ENCODE measurements at regions not wholly inside any gene's neighbourhood (a gene's known extent, or its start where the extent isn't known, plus 50 kb on each side); places are given as distances from the start of the nearest gene placed in this dataset.
"Not testable (repeated sequence)": the region's sequence is repeated elsewhere in the genome, so short reads cannot be mapped to it uniquely, and the experiment has no call there.

DNA sequence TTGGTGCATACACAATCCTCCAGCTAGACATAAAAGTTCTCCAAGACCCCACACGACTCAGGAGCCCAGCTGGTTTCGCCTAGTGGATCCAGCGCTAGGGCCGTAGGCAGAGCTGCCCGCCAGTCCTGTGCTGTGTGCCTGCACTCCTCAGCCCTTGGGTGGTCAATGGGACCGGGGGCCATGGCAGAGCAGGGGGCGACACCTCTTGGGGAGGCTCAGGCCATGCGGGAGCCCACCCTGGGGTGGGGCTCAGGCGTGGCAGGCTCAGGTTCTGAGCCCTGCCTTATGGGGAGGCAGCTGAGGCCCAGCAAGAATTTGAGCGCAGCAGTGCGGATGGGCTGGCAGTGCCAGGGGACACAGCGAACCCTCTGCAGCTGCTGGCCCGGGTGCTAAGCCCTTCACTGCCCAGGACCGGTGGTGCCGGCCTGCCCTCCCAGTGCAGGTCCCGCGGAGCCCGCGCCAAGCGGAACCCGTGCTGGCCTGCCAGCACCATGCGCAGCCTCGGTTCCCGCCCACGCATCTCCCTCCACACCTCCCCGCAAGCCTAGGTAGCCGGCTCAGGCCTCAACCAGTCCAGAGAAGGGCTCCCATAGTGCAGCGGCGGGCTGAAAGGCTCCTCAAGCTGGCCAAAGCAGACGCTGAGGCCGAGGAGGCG is 1566.6 kb upstream of the SLC39A10 start:
- no peak overlapping the region for H3K4me3 ChIP-seq (ENCODE audit: low read depth, low read length)

DNA sequence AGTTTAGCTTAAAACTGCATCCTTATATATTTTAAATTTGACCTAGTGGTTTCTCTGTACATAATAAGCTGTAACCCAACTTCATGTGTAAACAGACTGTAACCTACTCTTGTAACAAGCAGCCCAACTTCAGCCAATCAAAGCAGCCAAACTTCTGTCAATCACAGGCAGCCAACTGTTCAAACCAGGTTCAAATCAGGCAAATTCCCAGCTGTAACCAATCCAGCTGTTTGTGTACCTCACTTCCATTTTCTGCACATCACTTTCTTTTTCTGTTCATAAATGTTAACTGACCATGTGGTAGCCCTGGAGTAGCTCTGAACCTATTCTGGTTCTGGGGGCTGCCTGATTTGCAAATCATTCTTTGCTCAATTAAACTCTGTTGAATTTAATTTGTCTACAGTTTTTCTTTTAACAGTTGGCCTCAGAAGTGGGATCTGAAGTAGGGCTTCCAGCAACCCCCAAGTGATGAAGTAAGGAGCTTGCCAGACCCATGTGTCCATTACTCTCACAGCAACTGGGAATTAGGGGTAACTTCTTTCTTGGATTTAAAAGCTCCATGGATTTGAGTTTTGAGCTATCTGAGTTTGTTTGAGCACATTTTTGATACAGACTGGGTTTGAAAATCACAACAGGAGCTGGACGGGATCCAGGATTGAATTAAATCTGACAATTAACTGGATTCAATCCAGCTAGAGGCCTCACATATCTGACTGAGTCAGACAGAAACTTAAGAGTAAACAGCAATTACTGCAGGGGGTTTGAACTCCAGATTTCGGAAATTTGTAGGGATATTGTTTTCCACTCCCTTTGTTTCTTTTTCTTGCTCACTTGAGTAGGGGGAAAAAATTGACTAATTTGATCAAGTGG is 1569.7 kb upstream of the SLC39A10 start:
- no peak overlapping the region for H3K4me3 ChIP-seq (ENCODE audit: low read depth, low read length)

DNA sequence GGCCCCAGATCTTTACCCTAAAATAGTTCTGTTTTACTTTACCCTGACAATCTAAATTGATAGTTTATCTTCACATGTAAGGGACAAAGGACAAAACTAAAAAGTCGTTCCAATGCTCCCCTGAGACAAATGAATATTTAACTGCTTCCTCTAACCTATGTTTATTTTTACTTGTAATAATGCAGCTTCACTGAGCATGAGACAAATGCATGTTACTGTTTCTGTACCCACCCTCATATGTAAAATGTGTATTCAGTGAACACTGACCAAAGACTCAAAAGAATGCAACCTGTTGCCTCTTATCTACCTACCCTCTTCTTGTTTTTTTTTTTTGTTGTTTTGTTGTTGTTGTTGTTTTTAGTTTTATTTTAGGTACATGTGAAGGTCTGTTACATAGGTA is 1570.9 kb upstream of the SLC39A10 start:
- no peak overlapping the region for H3K4me3 ChIP-seq (ENCODE audit: low read depth, low read length)

DNA sequence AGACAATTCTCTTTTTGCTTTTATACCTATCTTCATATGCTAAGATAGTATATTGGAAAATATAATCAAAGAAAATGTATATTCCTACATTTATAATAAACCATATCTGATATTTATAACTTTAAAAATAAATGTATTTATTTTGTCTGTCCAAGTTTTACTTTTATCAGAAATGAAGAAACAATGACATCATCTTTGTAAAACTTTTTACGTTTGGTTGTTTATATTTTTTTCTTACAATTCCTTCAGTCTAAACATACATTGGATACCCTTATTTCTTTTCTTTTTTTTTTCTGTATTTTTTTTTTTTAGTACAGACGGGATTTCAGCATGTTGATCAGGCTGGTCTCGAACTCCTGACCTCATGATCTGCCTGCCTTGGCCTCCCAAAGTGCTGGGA is 1577.0 kb upstream of the SLC39A10 start:
- H3K4me3 ChIP-seq (ENCODE audit: low read depth, low read length): no peak overlapping the region

DNA sequence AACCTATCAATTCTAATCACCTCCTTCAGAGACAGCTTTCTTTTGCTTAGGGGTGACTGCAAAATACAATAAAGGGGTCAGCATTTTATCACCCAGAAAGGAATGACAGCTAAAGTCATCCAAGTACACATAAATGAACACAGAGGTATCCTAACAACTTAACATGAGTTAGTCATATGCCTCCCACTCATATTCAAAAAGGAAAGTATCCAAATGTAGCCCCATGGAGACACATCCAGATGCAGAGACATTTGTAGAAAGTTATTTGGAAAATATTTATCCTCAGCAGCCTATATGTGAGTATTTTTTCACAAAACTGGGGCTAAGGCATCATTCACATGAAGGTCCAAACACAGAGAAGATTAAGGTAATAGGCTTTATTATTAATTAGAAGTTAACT is 1579.7 kb upstream of the SLC39A10 start:
- no peak overlapping the region for H3K4me3 ChIP-seq (ENCODE audit: low read depth, low read length)

DNA sequence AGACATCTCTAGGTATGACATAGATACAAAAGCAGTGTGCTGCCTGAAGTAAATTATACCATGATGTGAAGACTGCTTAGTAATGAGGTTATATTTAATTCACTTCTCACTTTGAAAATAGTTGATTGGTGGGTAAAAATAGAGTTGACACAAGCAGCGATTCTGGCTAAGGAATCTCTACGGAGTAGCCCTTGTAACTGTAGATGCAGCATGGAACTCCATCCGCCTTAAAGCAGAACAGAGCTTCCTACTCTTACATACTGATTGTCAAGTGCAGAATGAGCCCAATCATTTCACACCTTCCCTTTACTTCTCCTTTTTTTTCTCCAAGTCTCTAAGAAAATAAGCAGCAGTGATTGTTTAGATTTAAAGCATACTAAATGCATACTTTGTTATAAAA is 1594.6 kb upstream of the SLC39A10 start:
- no peak overlapping the region for H3K4me3 ChIP-seq (ENCODE audit: low read depth, low read length)

DNA sequence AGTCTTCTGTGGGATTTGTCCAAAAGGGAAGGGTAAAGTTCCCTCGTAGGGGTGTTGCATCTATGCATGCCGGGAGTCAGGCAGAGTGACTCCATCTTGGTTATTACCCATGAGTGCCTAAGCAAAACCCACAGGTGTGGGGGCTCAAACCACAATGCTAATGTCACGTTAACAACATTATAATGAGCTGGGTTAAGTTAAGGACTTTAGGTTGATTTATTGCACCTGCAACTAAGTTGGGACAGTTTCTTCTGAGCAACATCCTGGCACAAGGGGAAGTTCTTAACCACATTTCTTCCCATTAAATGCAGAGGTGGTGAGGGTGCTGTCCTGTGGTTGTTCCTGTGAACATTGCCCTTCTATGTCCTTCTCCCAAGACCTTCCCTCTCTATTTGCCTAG is 1596.8 kb upstream of the SLC39A10 start:
- no peak overlapping the region for H3K4me3 ChIP-seq (ENCODE audit: low read depth, low read length)

DNA sequence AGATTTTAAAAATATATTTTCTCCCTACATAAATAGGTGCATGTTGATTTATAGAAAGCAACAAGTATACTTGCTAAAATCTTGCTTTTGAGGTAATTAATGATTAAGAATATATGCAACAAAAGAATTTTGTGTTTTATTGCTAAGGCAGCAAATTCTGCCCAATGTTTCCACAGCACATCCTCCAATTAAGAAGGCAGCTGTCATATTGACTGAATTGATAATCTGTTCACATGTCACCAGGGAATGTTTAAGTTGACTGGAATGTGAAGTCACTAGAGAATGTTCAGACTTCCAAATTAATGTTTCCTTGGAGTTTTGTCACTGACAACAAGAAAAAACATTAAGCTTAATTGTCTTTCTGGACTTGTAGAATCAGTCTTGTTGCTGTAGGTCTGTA is 1602.7 kb upstream of the SLC39A10 start:
- H3K4me3 ChIP-seq (ENCODE audit: low read depth, low read length): no peak overlapping the region

DNA sequence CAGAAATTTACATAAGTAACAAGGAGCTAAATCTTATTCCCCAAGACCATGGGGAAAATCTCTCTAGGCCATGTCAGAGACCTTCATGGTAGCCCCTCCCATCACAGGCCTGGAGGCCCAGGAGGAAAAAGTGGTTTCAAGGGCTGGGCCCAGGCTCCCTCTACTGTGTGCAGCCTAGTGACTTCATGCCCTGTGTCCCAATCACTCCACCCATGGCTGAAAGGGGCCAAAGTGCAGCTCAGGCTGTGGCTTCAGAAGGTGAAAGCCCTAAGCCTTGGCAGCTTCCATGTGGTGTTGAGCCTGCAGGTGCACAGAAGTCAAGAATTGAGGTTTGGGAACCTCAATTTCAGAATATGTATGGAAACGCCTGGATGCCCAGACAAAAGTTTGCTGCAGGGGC is 1612.7 kb upstream of the SLC39A10 start:
- no peak overlapping the region for H3K4me3 ChIP-seq (ENCODE audit: low read depth, low read length)

DNA sequence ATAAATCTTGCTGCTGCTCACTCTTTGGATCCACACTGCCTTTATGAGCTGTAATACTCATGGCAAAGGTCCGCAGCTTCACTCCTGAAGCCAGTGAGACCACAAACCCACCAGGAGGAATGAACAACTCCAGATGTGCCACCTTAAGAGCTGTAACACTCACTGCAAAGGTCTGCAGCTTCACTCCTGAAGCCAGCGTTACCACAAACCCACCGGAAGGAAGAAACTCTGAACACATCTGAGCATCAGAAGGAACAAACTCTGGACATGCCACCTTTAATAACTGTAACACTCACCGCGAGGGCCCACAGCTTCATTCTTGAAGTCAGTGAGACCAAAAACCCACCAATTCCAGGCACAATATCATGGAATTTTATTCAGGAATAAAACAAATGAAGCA is 1635.9 kb upstream of the SLC39A10 start:
- not testable (repeated sequence) for H3K4me3 ChIP-seq (ENCODE audit: low read depth, low read length)

DNA sequence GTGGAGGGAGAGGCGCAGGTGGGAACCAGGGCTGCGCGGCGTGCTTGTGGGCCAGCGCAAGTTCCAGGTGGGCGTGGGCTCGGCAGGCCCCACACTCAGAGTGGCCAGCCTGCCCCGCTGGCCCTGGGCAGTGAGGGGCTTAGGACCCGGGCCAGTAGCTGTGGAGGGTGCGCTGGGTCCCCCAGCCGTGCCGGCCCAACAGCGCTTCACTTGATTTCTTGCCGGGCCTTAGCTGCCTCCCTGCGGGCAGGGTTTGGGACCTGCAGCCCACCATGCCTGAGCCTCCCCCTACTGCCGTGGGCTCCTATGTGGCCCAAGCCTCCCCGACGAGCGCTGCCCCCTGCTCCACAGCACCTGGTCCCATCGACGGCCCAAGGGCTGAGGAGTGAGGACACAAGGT is 1636.9 kb upstream of the SLC39A10 start:
- H3K4me3 ChIP-seq (ENCODE audit: low read depth, low read length): no peak overlapping the region

DNA sequence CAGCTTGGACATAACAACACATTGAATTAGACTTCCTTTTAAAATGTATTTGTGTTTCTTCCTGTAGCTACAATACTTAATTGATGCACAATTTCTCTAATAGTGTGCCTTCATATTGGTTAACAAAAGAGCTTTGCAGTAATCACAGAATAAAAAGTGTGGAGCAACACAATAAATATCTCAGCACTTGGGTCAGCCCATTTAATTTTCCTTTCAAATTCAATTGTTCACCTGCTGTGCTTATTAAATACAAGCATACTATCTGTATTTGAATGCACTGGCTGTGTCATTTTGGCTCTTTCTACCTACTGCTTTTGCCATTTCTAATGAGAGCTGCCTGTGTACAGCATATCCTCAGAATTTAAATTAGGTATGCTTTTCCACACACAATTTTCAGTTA is 1641.3 kb upstream of the SLC39A10 start:
- H3K4me3 ChIP-seq (ENCODE audit: low read depth, low read length): no peak overlapping the region

DNA sequence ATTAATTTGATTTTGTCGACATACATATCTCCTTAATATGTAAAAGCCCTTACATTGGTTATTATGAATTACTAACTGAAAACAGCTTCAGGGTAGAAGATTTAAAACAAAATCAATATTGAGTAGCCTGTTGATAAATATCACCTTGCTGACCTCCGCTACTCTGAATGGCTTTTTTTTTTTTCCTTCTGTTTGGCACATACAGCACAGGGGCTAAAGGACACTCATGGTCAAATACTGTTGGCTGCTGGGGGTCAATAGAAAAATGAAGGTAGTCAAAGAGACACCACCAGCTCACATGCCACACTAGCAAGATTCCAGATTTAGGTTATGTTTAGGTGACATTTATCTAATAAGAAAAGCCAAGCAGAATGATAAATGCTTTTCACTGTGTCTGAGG is 1642.4 kb upstream of the SLC39A10 start:
- no peak overlapping the region for H3K4me3 ChIP-seq (ENCODE audit: low read depth, low read length)

DNA sequence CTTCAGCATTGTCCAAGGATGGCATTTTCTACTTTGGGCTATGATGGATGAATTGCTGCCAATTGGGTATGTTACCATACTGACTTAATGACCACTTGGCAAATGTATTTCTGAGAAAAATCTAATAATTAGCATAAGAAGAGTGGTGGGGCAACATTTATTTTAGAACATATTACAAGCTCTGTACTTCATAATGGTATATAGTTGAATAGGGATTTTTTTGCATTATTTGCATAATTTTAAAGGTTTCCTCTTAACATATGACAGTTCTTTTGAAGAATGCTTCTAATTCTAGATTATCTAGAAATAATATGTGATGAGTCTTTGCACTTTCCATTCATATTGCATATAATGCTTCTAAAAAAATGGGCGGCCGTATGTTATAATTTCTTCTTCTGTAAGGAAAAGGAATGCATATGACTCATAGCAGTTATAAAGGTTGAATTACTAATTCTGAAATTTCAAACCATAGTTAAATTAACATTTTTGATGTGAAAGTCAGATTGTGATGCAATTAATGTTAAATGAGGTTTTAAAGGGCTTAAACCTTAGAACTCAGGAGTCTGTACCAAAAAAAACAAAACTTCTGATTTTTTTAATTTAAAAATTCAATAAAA is 1652.3 kb upstream of the SLC39A10 start:
- H3K4me3 ChIP-seq (ENCODE audit: low read depth, low read length): no peak overlapping the region

DNA sequence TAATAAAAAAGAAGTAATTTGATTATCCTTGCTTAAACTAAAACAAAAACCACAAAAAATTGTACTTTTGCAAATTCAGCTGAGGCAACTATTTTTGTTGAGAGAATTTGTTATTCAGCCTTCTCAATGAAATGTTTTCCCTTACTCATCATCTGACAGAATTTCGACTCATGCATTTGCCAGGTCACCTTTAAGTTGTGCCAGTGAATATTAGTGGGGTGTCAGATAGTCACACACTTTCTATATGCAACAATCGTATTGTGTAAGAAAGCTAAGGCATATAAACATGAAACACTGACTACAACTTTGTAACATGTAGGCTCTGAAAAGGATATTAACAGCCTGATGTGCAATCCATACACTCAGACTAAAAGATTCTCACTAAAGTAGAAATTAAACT is 1653.1 kb upstream of the SLC39A10 start:
- H3K4me3 ChIP-seq (ENCODE audit: low read depth, low read length): no peak overlapping the region

DNA sequence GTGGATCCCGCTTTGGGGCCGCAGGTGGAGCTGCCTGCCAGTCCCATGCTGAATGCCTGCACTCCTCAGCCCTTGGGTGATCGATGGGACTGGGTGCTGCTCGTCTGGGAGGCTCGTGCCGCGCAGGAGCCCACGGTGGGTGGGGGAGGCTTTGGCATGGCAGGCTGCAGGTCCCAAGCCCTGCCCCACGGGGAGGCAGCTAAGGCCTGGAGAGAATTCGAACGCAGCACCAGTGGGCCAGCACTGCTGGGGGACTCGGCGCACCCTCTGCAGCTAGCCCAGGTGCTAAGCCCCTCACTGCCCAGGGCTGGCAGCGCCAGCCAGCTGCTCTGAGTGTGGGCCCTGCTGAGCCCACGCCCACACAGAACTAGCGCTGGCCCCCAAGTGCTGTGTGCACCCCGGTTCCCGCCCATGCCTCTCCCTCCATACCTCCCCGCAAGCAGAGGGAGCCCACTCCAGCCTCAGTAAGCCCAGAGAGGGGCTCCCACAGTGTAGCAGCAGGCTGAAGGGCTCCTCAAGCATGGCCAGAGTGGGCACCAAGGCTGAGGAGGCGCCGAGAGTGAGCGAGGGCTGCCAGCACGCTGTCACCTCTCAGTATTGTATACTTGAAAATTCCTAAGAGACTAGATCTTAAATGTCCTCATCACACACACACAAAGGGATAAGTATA is 1654.2 kb upstream of the SLC39A10 start:
- no peak overlapping the region for H3K4me3 ChIP-seq (ENCODE audit: low read depth, low read length)

DNA sequence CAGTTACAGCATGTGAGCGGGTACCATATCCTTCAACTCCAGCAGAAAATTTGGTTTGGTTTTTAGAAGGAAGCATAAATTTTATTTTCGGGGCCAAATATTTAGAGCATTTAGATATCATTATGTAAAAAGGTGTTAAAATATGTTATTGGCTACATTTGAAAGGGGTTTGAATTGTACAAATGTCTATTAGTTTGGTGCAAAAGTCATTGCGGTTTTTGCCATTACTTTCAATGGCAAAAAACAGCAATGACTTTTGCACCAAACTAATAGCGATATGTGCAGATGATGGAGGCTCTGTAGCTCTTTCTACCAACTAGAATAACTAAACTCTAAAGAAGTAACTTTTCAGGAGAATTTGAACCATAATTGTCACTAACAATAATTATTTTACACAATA is 1666.2 kb upstream of the SLC39A10 start:
- H3K4me3 ChIP-seq (ENCODE audit: low read depth, low read length): no peak overlapping the region

DNA sequence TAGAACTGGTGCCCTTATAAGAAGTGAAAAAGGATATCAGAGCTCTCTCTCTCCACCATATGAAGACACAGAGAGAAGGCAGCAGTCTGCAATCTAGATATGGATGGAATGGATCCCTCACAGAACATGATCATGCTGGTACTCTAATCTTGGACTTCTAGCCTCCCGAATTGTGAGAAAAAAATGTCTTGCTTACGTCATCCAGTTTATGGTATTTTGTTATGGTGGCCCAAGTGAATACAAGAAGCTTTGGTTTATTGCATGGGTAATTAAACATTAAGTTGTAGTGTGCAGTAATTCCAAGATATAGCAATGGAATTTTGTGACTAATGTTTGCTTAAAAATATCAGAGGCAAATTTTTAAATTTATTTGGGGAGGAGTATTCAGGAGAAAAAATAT is 1667.4 kb upstream of the SLC39A10 start:
- no peak overlapping the region for H3K4me3 ChIP-seq (ENCODE audit: low read depth, low read length)

DNA sequence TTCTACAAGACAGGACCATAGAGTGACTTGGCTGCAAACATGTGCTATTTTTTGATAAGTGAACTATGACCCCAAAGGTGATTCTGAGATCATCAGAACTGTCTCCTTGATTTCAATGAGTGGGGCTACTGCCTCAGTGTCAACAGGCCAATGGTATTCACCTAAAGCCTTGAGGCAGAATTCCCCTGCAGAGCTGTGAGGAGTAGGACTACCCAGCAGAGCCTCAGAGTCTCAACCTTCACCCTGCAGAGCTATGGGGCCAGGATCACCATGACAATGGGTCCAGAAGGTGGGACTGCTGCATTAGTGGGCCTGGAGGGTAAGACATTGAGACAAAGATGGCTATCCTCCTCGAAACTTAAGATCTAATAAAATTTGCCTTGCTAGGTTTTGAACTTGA is 1668.2 kb upstream of the SLC39A10 start:
- H3K4me3 ChIP-seq (ENCODE audit: low read depth, low read length): no peak overlapping the region

DNA sequence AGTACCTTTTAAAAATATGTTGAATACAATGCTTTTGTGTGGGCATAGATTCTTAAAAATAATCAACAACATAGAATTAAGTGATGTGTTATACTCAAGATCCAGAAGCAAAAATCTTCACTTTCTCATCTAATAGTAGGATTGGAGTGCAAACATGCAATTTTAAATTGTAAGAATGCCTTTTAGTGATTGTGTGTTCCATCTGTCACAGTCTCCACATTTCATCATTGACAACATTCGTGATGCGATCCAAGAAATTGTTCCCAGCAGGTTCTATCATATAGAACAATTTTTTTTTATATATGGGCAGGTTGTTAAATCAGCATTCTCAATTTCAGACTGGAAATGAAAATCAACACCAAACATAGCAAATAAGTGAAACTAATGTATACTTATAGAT is 1671.8 kb upstream of the SLC39A10 start:
- no peak overlapping the region for H3K4me3 ChIP-seq (ENCODE audit: low read depth, low read length)

DNA sequence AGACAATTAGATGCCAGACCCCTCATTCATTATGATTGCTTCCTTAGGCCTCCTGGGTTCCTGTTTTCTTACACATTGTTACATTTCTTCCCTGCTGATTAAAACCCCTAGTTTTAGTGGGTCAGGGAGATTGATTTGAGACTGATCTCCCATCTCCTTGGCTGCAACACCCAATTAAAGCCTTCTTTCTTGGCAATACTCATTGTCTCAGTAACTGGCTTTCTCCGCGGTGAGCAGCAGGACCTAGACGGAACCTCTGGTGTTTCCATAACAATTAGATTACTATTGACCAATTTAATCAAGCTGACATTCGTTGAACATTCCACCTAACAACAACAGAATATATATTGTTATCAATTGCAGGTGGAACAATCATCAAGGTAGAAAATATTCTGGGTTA is 1676.4 kb upstream of the SLC39A10 start:
- H3K4me3 ChIP-seq (ENCODE audit: low read depth, low read length): no peak overlapping the region

DNA sequence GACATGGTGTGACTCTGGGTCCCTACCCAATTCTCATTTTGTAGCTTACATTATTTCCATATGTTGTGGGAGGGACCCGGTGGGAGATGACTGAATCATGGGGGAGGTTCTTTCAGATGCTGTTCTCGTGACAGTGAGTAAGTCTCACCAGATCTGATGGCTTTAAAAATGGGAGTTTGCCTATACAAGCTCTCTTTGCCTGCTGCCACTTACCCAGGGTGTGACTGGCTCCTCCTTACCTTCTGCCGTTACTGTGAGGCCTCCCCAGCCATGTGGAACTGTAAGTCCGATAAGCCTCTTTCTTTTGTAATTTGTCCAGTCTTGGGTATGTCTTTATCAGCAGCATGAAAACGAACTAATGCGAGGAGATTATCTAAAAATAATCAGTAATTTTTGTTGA is 1683.2 kb upstream of the SLC39A10 start:
- H3K4me3 ChIP-seq (ENCODE audit: low read depth, low read length): no peak overlapping the region
